ENCODE measurements at regions not wholly inside any gene's neighbourhood (a gene's known extent, or its start where the extent isn't known, plus 50 kb on each side); places are given as distances from the start of the nearest gene placed in this dataset.

DNA sequence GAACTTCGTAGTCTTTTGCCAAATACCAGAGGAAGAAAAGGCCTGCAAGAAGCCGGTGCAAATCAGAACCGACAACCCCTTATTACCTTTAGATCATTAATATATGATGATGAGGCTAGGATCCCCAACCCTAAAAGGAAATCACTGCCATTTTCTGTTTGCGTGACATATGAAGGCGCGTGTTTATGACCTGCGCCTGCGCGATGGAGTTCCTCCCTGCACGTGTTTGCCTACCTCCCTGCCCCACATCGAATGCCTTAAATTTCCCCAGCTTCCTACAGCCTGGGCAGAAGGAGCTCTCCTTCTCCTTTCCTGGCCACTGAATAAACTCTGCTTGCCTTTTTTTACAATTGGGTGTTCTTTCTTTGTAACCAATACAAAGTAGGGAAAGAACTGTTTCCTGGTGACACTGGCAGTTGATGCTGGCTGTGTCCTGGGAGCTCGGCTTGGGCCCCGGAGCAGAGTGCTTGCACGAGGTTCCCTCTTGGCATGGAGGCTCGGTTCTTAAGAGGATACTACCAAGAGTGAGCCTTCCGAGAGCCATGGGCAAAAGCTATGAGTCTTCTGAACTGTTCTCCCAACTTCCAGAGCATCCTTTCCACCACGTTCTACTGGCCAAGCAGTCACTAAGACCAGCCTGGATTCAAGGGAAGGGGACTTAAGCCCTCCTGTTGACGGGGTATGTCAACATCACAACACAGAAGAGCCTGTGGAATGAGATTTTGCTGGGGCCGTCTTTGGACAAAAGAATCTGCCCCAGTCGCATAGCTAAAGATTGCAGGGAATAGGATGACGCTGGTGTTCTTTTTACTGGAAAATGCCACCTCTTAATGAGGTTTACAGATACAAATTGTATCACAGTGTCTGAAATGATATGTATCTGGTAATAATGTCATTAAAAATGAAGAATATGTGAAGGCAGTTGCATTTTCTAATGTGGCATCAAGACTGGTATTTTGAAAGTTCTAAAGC is 179.8 kb downstream of the SH3BP4 start:
- Histone ChIP-seq H3K27me3 (ENCODE audit: control insufficient read depth, insufficient read depth, low read length) (no peaks in the 10 kb centered on the region), H3K4me1 (ENCODE audit: control insufficient read depth, insufficient read depth, low read length) (no peaks in the 10 kb centered on the region), H3K9ac (ENCODE audit: low read length) (no peak overlapping the region), H3K4me3 (ENCODE audit: low read length) (no peak overlapping the region), H3K27ac (ENCODE audit: low read depth, low read length) (no peak overlapping the region), H3K36me3 (ENCODE audit: control insufficient read depth, insufficient read depth, low read length) (no peaks in the 10 kb centered on the region)

DNA sequence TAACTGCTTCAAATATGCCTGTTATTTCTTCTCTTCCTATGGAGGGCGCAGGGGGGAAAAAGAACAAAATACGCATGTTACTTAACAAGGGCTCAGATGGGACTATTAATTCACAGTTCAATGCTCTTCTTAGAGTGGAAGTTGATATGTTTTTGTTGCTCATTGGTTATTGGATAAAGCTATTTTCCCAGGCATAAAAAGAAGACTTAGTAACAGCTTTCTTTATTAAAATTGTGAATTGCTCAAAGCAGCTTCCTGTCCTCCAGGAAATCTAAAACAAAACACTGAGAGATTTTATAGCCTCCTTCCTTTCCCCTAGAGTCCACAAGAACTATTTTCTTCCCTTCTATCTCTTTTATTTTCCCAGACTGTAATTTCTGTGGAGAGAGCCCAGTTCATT is 180.8 kb downstream of the SH3BP4 start:
- no peak overlapping the region for H3K27ac ChIP-seq (ENCODE audit: low read depth, low read length)
- no peak overlapping the region for H3K9ac ChIP-seq (ENCODE audit: low read length)
- no peaks in the 10 kb centered on the region for H3K4me1 ChIP-seq (ENCODE audit: control insufficient read depth, insufficient read depth, low read length)
- no peak overlapping the region for H3K4me3 ChIP-seq (ENCODE audit: low read length)
- H3K36me3 ChIP-seq (ENCODE audit: control insufficient read depth, insufficient read depth, low read length): no peaks in the 10 kb centered on the region
- no peaks in the 10 kb centered on the region for H3K27me3 ChIP-seq (ENCODE audit: control insufficient read depth, insufficient read depth, low read length)

DNA sequence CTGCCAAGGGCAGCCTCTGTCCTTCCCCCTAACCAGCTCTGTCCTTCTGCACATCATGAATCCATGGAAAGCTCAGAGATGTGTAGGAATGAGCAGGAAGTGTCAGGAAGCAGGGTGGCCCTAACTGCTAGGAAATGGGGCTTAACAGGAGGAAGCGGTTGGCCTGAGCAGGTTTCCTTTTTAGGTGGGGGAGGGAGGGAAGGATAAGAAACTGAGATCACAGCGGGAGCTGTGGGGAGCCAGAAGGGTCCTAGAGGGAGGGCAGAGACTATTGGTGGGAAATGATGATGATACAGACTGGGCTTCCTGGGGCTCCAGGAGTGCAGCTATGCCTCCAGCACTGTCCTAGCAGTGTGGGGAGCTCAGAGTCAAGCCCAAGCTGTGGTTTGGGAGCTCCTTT is 182.0 kb downstream of the SH3BP4 start:
- Histone ChIP-seq H3K4me1 (ENCODE audit: control insufficient read depth, insufficient read depth, low read length) (no peaks in the 10 kb centered on the region), H3K9ac (ENCODE audit: low read length) (no peak overlapping the region), H3K36me3 (ENCODE audit: control insufficient read depth, insufficient read depth, low read length) (no peaks in the 10 kb centered on the region), H3K27me3 (ENCODE audit: control insufficient read depth, insufficient read depth, low read length) (no peaks in the 10 kb centered on the region), H3K27ac (ENCODE audit: low read depth, low read length) (no peak overlapping the region), H3K4me3 (ENCODE audit: low read length) (no peak overlapping the region)

DNA sequence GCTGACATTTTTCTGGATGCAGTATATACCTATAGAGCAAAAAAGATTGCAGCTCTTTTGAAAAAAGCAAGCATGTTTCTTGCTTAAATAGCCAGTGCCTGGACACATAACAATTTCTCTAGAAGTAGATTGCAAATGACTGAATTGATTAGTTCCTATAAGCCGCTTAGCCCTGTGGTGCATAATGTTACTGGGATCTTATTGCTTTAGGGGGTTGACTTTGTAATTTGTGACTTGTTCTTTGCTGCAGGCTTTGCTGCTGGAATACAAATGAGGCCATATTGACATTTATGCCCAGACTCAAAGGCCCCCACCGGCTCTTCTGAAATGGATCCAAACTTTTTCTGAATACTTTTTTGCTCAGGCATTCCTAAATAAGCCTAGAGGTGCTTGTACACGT is 182.6 kb downstream of the SH3BP4 start:
- no peaks in the 10 kb centered on the region for H3K36me3 ChIP-seq (ENCODE audit: control insufficient read depth, insufficient read depth, low read length)
- no peaks in the 10 kb centered on the region for H3K4me1 ChIP-seq (ENCODE audit: control insufficient read depth, insufficient read depth, low read length)
- H3K4me3 ChIP-seq (ENCODE audit: low read length): no peak overlapping the region
- H3K27me3 ChIP-seq (ENCODE audit: control insufficient read depth, insufficient read depth, low read length): no peaks in the 10 kb centered on the region
- no peak overlapping the region for H3K27ac ChIP-seq (ENCODE audit: low read depth, low read length)
- no peak overlapping the region for H3K9ac ChIP-seq (ENCODE audit: low read length)

DNA sequence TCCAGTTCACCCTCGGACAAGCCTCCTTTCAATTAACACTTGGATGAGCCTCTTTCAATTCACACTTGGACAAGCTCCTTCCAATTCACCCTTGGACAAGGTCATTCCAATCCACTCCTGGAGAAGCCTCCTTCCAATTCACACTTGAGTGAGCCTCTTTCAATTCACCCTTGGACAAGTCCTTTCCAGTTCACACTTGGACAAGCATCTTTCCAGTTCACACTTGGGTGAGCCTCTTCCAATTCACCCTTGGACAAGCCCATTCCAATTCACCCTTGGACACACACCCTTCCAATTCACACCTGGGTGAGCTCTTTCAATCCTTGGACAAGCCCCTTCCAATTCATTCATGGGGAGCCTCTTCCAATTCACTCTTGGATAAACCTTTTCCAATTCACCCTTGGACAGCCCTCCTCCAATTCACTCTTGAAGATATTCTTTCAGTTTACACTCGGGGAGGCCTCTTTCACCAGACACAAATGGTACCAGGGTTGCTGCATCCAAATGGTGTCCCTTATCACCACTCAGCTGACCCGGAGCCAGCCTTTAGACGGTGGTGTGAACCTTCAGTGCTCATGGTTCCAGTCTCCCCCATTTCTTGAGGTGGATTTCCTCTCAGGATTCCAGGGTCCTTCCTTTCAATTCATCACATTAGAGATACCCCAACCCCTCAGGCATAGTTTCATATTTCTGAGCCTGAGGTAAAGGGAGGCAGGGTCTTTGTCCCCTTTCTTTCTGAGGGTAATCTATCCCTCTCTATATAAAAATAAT is 183.6 kb downstream of the SH3BP4 start:
- no peaks in the 10 kb centered on the region for H3K27me3 ChIP-seq (ENCODE audit: control insufficient read depth, insufficient read depth, low read length)
- no peak overlapping the region for H3K9ac ChIP-seq (ENCODE audit: low read length)

DNA sequence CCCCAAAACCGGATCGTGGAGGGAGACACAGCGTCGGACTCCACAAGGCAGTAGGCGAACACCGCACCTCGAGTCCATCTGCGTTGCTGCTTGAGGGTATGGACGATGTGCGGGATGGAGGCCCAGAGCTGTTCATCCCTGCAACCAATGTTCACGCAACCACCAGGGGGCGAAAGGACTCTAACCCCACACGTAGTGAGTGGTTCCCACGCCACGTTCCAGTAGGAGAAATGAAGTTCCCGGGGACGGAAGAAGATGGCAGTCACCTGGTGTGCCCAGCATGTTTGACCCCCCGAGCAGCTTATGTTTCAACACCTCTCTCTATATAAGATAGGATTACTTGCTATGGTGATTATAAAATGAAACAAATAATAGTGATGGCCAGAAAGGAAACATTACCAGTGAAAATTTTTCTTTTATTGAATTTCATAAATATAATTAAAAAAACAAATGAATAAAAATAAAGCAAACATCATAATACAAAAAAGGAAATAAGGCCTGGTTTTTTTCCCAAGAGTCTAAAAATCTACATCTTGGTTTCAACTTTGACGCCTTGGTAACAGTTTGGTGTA is 184.3 kb downstream of the SH3BP4 start:
- H3K27ac ChIP-seq (ENCODE audit: low read depth, low read length): no peak overlapping the region
- H3K36me3 ChIP-seq (ENCODE audit: control insufficient read depth, insufficient read depth, low read length): no peaks in the 10 kb centered on the region
- no peak overlapping the region for H3K9ac ChIP-seq (ENCODE audit: low read length)
- no peaks in the 10 kb centered on the region for H3K4me1 ChIP-seq (ENCODE audit: control insufficient read depth, insufficient read depth, low read length)
- H3K27me3 ChIP-seq (ENCODE audit: control insufficient read depth, insufficient read depth, low read length): no peaks in the 10 kb centered on the region
- H3K4me3 ChIP-seq (ENCODE audit: low read length): no peak overlapping the region

More for the DNA sequence above, 183.6 kb downstream of the SH3BP4 start:
- Histone ChIP-seq H3K36me3 (ENCODE audit: control insufficient read depth, insufficient read depth, low read length) (no peaks in the 10 kb centered on the region), H3K27ac (ENCODE audit: low read depth, low read length) (no peak overlapping the region), H3K4me1 (ENCODE audit: control insufficient read depth, insufficient read depth, low read length) (no peaks in the 10 kb centered on the region), H3K4me3 (ENCODE audit: low read length) (no peak overlapping the region)

DNA sequence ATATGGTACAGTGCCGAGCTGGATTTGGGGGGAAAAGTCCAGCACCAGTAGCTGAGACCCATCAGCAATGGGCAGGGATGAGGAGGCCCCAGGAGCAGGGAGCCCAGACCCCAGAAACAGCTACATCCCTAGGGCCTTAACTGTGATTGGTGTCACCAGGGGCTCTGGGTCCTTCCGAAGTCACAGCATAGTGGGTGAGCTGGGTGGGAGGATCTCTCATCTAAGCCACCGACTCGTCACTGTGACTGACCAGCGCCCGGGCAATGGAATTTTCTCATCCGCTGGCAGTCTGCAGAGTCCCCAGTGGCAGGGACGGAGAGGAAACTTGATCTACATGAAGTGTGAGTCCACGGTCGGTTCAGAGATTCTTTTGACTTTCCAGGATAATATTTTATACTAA is 186.5 kb downstream of the SH3BP4 start:
- Histone ChIP-seq H3K27me3 (ENCODE audit: control insufficient read depth, insufficient read depth, low read length) (no peaks in the 10 kb centered on the region), H3K4me1 (ENCODE audit: control insufficient read depth, insufficient read depth, low read length) (no peaks in the 10 kb centered on the region), H3K9ac (ENCODE audit: low read length) (no peak overlapping the region), H3K27ac (ENCODE audit: low read depth, low read length) (no peak overlapping the region), H3K4me3 (ENCODE audit: low read length) (no peak overlapping the region), H3K36me3 (ENCODE audit: control insufficient read depth, insufficient read depth, low read length) (no peaks in the 10 kb centered on the region)

DNA sequence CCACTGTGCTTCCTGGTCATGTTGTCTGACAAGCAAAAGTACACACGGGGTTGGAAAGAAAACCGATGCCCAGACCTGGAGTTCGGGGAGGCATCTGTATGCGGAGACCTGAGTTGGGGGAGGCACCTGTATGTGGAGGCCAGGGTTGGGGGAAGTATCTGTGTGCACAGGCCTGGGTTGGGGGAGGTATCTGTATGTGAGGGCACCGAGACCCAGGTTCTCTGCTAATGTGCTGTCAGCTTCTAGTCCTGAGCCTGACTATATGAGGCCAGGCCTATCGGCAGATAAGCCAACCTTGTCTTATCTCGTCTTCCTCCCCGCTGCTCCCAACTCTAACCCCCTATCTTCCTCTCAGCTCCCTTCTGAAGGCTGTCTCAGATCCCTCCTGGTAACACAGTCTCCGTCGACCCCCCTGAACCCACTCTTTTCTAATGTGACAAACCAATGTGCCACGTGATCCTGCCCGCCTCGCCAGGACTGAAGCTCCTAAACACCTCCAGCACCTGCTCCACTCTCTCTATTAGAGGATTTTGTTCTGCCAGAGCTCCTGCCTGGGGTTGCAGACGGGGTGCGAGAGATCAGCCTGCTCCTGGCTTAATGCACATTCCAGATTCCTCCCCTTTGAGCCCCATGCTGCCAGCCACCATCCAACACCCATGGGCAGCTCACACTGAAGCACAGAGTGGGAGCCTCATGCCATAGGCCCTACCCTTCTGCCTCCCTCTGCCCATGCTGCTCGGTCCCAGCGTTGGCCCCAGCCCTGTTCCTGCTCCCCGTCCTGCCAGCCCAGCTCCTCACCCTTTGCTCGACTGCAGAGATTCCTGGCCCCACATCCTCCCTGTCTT is 188.4 kb downstream of the SH3BP4 start:
- Histone ChIP-seq H3K4me1 (ENCODE audit: control insufficient read depth, insufficient read depth, low read length) (no peaks in the 10 kb centered on the region), H3K27ac (ENCODE audit: low read depth, low read length) (no peak overlapping the region), H3K9ac (ENCODE audit: low read length) (no peak overlapping the region), H3K27me3 (ENCODE audit: control insufficient read depth, insufficient read depth, low read length) (no peaks in the 10 kb centered on the region), H3K4me3 (ENCODE audit: low read length) (no peak overlapping the region), H3K36me3 (ENCODE audit: control insufficient read depth, insufficient read depth, low read length) (no peaks in the 10 kb centered on the region)

DNA sequence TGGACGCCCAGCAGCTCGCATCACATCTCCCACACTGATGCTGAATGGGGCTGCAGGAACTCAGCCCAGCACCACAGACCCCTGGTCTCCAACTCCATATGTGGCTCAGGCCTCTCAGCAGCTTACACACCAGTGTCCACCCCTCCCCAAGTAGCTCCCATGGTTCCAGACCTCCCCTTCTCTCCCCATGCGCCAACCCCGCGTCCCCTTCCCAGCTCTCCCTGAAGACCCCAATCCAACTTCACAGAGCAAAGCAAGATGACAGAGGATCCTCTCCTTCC is 188.9 kb downstream of the SH3BP4 start:
- Histone ChIP-seq H3K36me3 (ENCODE audit: control insufficient read depth, insufficient read depth, low read length) (no peaks in the 10 kb centered on the region), H3K27ac (ENCODE audit: low read depth, low read length) (no peak overlapping the region), H3K27me3 (ENCODE audit: control insufficient read depth, insufficient read depth, low read length) (no peaks in the 10 kb centered on the region), H3K9ac (ENCODE audit: low read length) (no peak overlapping the region), H3K4me3 (ENCODE audit: low read length) (no peak overlapping the region), H3K4me1 (ENCODE audit: control insufficient read depth, insufficient read depth, low read length) (no peaks in the 10 kb centered on the region)

DNA sequence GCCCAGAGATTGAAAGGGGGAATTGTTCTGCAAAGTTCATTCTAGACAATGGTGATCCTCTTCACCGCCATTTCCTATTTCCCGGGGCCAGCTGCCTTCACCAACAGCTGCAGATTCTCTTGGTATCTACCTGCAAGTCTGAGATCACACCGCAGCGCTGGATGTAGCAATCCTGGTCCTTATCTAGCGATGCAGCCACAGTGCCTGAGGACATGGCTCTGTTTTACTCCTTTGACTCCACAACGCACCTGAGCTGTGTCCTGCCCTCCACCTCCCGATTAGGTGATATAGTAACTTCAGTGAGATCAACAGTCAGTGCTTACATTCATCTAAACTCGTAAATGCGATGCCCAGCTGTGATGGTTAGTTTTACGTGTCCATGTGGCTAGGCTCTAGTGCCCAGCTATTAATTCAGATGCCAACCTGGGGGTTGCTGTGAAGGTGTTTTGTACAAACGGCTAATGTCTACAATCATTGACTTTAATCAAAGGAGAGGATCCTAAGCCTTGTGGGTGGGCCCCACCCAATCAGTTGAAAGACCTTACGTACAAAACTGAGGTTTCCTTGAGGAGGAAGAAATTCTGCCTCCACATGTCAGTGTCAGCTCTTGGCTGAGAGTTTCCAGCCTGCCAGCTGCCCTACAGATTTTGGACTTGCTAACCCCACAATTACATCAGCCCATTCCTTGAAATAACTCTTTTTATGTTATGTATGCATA is 189.8 kb downstream of the SH3BP4 start:
- H3K36me3 ChIP-seq (ENCODE audit: control insufficient read depth, insufficient read depth, low read length): no peaks in the 10 kb centered on the region
- H3K4me1 ChIP-seq (ENCODE audit: control insufficient read depth, insufficient read depth, low read length): no peaks in the 10 kb centered on the region
- H3K4me3 ChIP-seq (ENCODE audit: low read length): no peak overlapping the region
- no peak overlapping the region for H3K27ac ChIP-seq (ENCODE audit: low read depth, low read length)
- H3K27me3 ChIP-seq (ENCODE audit: control insufficient read depth, insufficient read depth, low read length): no peaks in the 10 kb centered on the region
- no peak overlapping the region for H3K9ac ChIP-seq (ENCODE audit: low read length)

DNA sequence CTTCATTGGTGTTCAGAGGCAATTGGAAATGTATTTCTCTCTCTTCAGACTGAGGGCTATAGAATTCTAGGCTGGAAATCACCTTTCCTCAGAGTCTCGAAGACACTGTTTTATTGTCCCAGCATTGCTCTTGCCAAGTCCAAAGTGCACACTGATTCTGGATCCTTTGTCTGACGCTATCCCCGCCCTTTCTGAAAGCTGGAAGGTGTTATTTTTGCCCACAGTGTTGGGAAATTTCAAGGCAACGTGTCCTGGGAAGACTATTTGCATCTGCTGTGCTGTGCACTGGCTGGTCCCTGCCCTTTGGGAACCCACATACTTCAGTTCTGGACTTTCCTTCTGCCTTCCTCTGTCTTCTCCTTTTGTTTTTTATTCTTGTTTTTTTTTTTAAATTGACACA is 190.8 kb downstream of the SH3BP4 start:
- no peaks in the 10 kb centered on the region for H3K27me3 ChIP-seq (ENCODE audit: control insufficient read depth, insufficient read depth, low read length)
- H3K27ac ChIP-seq (ENCODE audit: low read depth, low read length): no peak overlapping the region
- no peaks in the 10 kb centered on the region for H3K4me1 ChIP-seq (ENCODE audit: control insufficient read depth, insufficient read depth, low read length)
- H3K9ac ChIP-seq (ENCODE audit: low read length): no peak overlapping the region
- H3K4me3 ChIP-seq (ENCODE audit: low read length): no peak overlapping the region
- H3K36me3 ChIP-seq (ENCODE audit: control insufficient read depth, insufficient read depth, low read length): no peaks in the 10 kb centered on the region
